ENCODE measurements at regions not wholly inside any gene's neighbourhood (a gene's known extent, or its start where the extent isn't known, plus 50 kb on each side); places are given as distances from the start of the nearest gene placed in this dataset.

DNA sequence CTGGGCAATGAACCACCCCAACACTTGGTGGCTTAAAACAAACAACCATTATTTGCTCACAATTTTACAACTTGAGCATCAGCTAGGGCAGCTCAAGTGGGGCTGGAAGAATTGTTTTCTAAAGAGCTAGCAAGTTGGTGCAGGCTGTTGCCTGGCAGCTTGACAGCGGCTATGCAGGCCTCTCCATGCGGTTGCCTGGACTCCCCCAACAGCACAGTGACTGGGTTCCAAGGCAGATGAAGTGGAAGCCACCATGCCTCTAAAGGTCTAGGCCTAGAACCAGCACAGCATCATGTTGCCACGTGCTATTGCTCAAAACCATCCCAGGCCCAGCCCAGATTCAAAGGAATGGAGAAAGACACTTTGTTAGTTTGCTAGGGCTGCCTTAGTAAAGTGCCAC lies 114.8 kb downstream of the BCOR start:
- Histone ChIP-seq H3K14ac (ENCODE audit: insufficient read depth, low read length) (no peak overlapping the region), H2AFZ (ENCODE audit: low read length) (no peak overlapping the region), H3K79me2 (ENCODE audit: insufficient read depth, low read length) (no peaks in the 10 kb centered on the region), H3K27ac (ENCODE audit: insufficient read length, low read depth, low read length) (no peak overlapping the region), H2AK5ac (ENCODE audit: insufficient read length, low read length) (no peak overlapping the region), H4K20me1 (ENCODE audit: control insufficient read depth, insufficient read depth, insufficient read length) (no peaks in the 10 kb centered on the region), H3K9ac (ENCODE audit: extremely low read depth, insufficient read length, low read length) (no peak overlapping the region), H2BK120ac (ENCODE audit: low read depth, low read length, poor library complexity, severe bottlenecking) (no peak overlapping the region), H3K56ac (ENCODE audit: insufficient read length, low read depth, low read length) (no peak overlapping the region), H3K23me2 (ENCODE audit: insufficient read length, low read depth, low read length, poor library complexity, severe bottlenecking) (no peaks in the 10 kb centered on the region), H2BK5ac (ENCODE audit: insufficient read length, low read length) (no peak overlapping the region), H3K79me1 (ENCODE audit: insufficient read depth, low read depth, low read length, poor library complexity, severe bottlenecking) (no peaks in the 10 kb centered on the region), H2BK20ac (ENCODE audit: low read depth, low read length, poor library complexity, severe bottlenecking) (no peak overlapping the region), H3T11ph (ENCODE audit: low read length) (no peak overlapping the region), H3K23ac (ENCODE audit: insufficient read length, low read depth, low read length) (no peak overlapping the region), H4K91ac (ENCODE audit: insufficient read length, low read depth, low read length) (no peak overlapping the region), H4K5ac (ENCODE audit: insufficient read length, low read depth, low read length) (no peak overlapping the region), H3K9me3 (ENCODE audit: control insufficient read depth, low read depth, low read length) (no peaks in the 10 kb centered on the region), H2BK15ac (ENCODE audit: low read depth, low read length) (no peak overlapping the region), H3K18ac (ENCODE audit: insufficient read length, low read depth, low read length) (no peak overlapping the region), H3K4me1 (ENCODE audit: insufficient read depth, low read length) (peaks cover 2% of the 10 kb centered on the region; the same call in 1 of the 2 replicates), H3K27me3 (ENCODE audit: insufficient read depth, low read length) (no peaks in the 10 kb centered on the region), H3K4me2 (ENCODE audit: insufficient read depth, insufficient read length, low read length) (no peak overlapping the region), H2BK12ac (ENCODE audit: insufficient read length, low read depth, low read length) (no peak overlapping the region), H3K4ac (ENCODE audit: low read depth, low read length) (no peak overlapping the region), H4K8ac (replicated peaks; ENCODE audit: insufficient read length, low read depth, low read length) (no peak overlapping the region)
- Mint-ChIP-seq H3K4me3 (no peak overlapping the region), H3K36me3 (ENCODE audit: insufficient read depth in 1 of 3, low read depth in 3 of 3) (peaks cover 0 to 4% (median 0%) of the 10 kb centered on the region in 3 experiments; a peak in 2 of 7 replicates), H3K27me3 (ENCODE audit: low read depth) (peaks cover 8% of the 10 kb centered on the region), H3K9me3 (peaks cover 51 to 52% of the 10 kb centered on the region in 2 experiments), H3K27ac (no peak overlapping the region), H3K4me1 (peaks cover 13 to 22% of the 10 kb centered on the region in 2 experiments)
- WGBS (ENCODE audit: extremely low coverage, insufficient read length, low lambda C conversion rate): no CpG with 5 or more reads among the region's 3 CpGs
- TF ChIP-seq, protein P1, sequence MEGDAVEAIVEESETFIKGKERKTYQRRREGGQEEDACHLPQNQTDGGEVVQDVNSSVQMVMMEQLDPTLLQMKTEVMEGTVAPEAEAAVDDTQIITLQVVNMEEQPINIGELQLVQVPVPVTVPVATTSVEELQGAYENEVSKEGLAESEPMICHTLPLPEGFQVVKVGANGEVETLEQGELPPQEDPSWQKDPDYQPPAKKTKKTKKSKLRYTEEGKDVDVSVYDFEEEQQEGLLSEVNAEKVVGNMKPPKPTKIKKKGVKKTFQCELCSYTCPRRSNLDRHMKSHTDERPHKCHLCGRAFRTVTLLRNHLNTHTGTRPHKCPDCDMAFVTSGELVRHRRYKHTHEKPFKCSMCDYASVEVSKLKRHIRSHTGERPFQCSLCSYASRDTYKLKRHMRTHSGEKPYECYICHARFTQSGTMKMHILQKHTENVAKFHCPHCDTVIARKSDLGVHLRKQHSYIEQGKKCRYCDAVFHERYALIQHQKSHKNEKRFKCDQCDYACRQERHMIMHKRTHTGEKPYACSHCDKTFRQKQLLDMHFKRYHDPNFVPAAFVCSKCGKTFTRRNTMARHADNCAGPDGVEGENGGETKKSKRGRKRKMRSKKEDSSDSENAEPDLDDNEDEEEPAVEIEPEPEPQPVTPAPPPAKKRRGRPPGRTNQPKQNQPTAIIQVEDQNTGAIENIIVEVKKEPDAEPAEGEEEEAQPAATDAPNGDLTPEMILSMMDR (conservative IDR thresholded peaks at IDR 0.05): no peak
- DNase-seq: no peak

Measured in H9 (cell line).